OCI-LY1 (cell line): ENCODE measurements at regions not wholly inside any gene's neighbourhood (a gene's known extent, or its start where the extent isn't known, plus 50 kb on each side); places are given as distances from the start of the nearest gene placed in this dataset.

Experiments
- H2AFZ ChIP-seq: fragments of 200-600 bp; sonication (generic), shearing (Covaris generic); 2 replicates; pipeline ENCODE4 v1.6.0; 2014; ENCODE audit warnings: antibody characterized with exemption, mild to moderate bottlenecking, low read length
- H3F3A ChIP-seq: fragments of 200-600 bp; sonication (generic), shearing (Covaris generic); 2 replicates; pipeline ENCODE4 v1.6.0; 2014; ENCODE audit warnings: mild to moderate bottlenecking, antibody characterized with exemption, low read length, moderate library complexity; ENCODE audit not compliant: insufficient read depth
- H3K27ac ChIP-seq: fragments of 200-600 bp; sonication (generic); 2 replicates; pipeline ENCODE4 v1.5.1; 2014; ENCODE audit warnings: low read length, mixed run types, mild to moderate bottlenecking, low read depth; ENCODE audit not compliant: poor library complexity, severe bottlenecking
- H3K27me3 ChIP-seq: fragments of 200-600 bp; sonication (generic); 2 replicates; pipeline ENCODE4 v1.6.0; 2014; ENCODE audit warnings: antibody characterized with exemption, mild to moderate bottlenecking, low read length, moderate library complexity; ENCODE audit not compliant: insufficient read depth
- H3K36me3 ChIP-seq: fragments of 200-600 bp; sonication (generic); 2 replicates; pipeline ENCODE4 v1.6.1; 2014; ENCODE audit warnings: mild to moderate bottlenecking, antibody characterized with exemption, low read length, moderate library complexity, mixed read lengths; ENCODE audit not compliant: insufficient read depth
- H3K4me1 ChIP-seq: fragments of 200-600 bp; sonication (generic); 2 replicates; pipeline ENCODE4 v1.5.1; 2014; ENCODE audit warnings: mild to moderate bottlenecking, low read length, moderate library complexity; ENCODE audit not compliant: insufficient read depth, severe bottlenecking
- H3K4me2 ChIP-seq: fragments of 200-600 bp; sonication (generic), shearing (Covaris generic); 2 replicates; pipeline ENCODE4 v1.6.1; 2014; ENCODE audit warnings: low read length
- H3K4me3 ChIP-seq: fragments of 200-600 bp; sonication (generic); 2 replicates; pipeline ENCODE4 v1.5.1; 2014; ENCODE audit warnings: low read length, low read depth, mild to moderate bottlenecking, mixed read lengths; ENCODE audit not compliant: poor library complexity, severe bottlenecking
- H3K79me2 ChIP-seq: fragments of 200-600 bp; shearing (Covaris generic); 2 replicates; pipeline ENCODE4 v1.6.1; 2016; ENCODE audit warnings: mixed run types, low read length, mixed read lengths; ENCODE audit not compliant: insufficient read depth
- H3K9ac ChIP-seq: fragments of 200-600 bp; sonication (generic), shearing (Covaris generic); 2 replicates; pipeline ENCODE4 v1.6.1; 2014; ENCODE audit warnings: mild to moderate bottlenecking, low read length, mixed read lengths
- H3K9me2 ChIP-seq: fragments of 200-600 bp; sonication (generic), shearing (Covaris generic); 2 replicates; pipeline ENCODE4 v1.6.1; 2014; ENCODE audit warnings: low read depth, mild to moderate bottlenecking, low read length, mixed read lengths
- H3K9me3 ChIP-seq: fragments of 200-600 bp; shearing (Covaris generic); 2 replicates; pipeline ENCODE4 v1.6.1; 2014; ENCODE audit warnings: low read length, mixed read lengths
- H4K20me1 ChIP-seq: fragments of 200-600 bp; sonication (generic), shearing (Covaris generic); 2 replicates; pipeline ENCODE4 v1.6.0; 2016; ENCODE audit warnings: mild to moderate bottlenecking, low read length; ENCODE audit not compliant: insufficient read depth
- CTCF ChIP-seq: fragments of 200-600 bp; sonication (generic), shearing (Covaris generic); IDR thresholded peaks from 2 replicates; pipeline ENCODE4 v1.5.1; 2017; ENCODE audit warnings: mild to moderate bottlenecking, antibody characterized with exemption, low read length, moderate library complexity, mixed read lengths
- EZH2 ChIP-seq: fragments of 200-600 bp; sonication (generic), shearing (Covaris generic); IDR thresholded peaks from 2 replicates; pipeline ENCODE4 v1.8.0; 2017; ENCODE audit warnings: borderline replicate concordance, mixed run types, mild to moderate bottlenecking, antibody characterized with exemption, low read length, moderate library complexity, mixed read lengths

GRCh38 chr3:20583648-20584047 lies 397.6 kb upstream of the SGO1 start:
- Histone ChIP-seq H3K4me2 (no peak overlapping the region), H3K27ac (no peak overlapping the region), H3K4me3 (no peak overlapping the region), H3K9me2 (no peaks in the 10 kb centered on the region), H3F3A (no peaks in the 10 kb centered on the region), H2AFZ (no peak overlapping the region), H3K4me1 (no peaks in the 10 kb centered on the region), H3K27me3 (no peaks in the 10 kb centered on the region), H3K79me2 (no peaks in the 10 kb centered on the region), H4K20me1 (no peaks in the 10 kb centered on the region), H3K9ac (no peak overlapping the region), H3K9me3 (no peaks in the 10 kb centered on the region), H3K36me3 (no peaks in the 10 kb centered on the region)
- TF ChIP-seq CTCF: no peak
- no peak for TF ChIP-seq EZH2

- H3K4me3 ChIP-seq: no peak overlapping the region
- H3F3A ChIP-seq: no peaks in the 10 kb centered on the region
- H3K27ac ChIP-seq: no peak overlapping the region
- no peaks in the 10 kb centered on the region for H3K79me2 ChIP-seq
- no peaks in the 10 kb centered on the region for H4K20me1 ChIP-seq
- no peak overlapping the region for H2AFZ ChIP-seq
- no peaks in the 10 kb centered on the region for H3K27me3 ChIP-seq
- no peak for TF ChIP-seq EZH2
- no peak for TF ChIP-seq CTCF
- H3K9ac ChIP-seq: no peak overlapping the region
- no peak overlapping the region for H3K4me2 ChIP-seq
- H3K9me2 ChIP-seq: no peaks in the 10 kb centered on the region
- H3K36me3 ChIP-seq: no peaks in the 10 kb centered on the region
- H3K4me1 ChIP-seq: no peaks in the 10 kb centered on the region
- H3K9me3 ChIP-seq: no peaks in the 10 kb centered on the region
Measured at GRCh38 chr3:20576228-20576627, 390.2 kb upstream of the SGO1 start.

GRCh38 chr3:20575146-20575545 lies 389.1 kb upstream of the SGO1 start:
- Histone ChIP-seq H3K27ac (no peak overlapping the region), H3K36me3 (no peaks in the 10 kb centered on the region), H3K4me2 (no peak overlapping the region), H4K20me1 (no peaks in the 10 kb centered on the region), H3K4me3 (no peak overlapping the region), H3K9me2 (no peaks in the 10 kb centered on the region), H3K27me3 (no peaks in the 10 kb centered on the region), H3K9me3 (no peaks in the 10 kb centered on the region), H3F3A (no peaks in the 10 kb centered on the region), H2AFZ (no peak overlapping the region), H3K9ac (no peak overlapping the region), H3K79me2 (no peaks in the 10 kb centered on the region), H3K4me1 (no peaks in the 10 kb centered on the region)
- TF ChIP-seq CTCF: no peak
- TF ChIP-seq EZH2: no peak
